H1 (cell line): ENCODE measurements at regions not wholly inside any gene's neighbourhood (a gene's known extent, or its start where the extent isn't known, plus 50 kb on each side); places are given as distances from the start of the nearest gene placed in this dataset.

Experiments
- CBX5 ChIP-seq: fragments of 300-800, 300-1000 bp; sonication (generic); IDR thresholded peaks from 2 replicates; pipeline ENCODE4 v1.7.1; 2016; ENCODE audit warnings: antibody characterized with exemption, low read length, low read depth
- CHD2 ChIP-seq: IDR thresholded peaks from 2 replicates; pipeline ENCODE4 v1.6.1; 2012; ENCODE audit warnings: low read length, improper control_type of control experiment
- CTCF ChIP-seq, 3 experiments: IDR thresholded peaks; 1 replicate in 2 of 3; 2 replicates in 1 of 3; pipeline versions ENCODE4 v1.5.1 to v1.6.1; 2011; ENCODE audit warnings: low read length in 3 of 3, mild to moderate bottlenecking in 3 of 3, inconsistent platforms in 2 of 3, low read depth in 1 of 3, moderate library complexity in 1 of 3; ENCODE audit not compliant: insufficient read depth in 1 of 3; ENCODE audit errors: control extremely low read depth in 1 of 3
- EP300 ChIP-seq, 2 experiments: IDR thresholded peaks; 1 replicate in 1 of 2; 2 replicates in 1 of 2; pipeline ENCODE4 v1.6.1; 2011 to 2012; ENCODE audit warnings: low read depth in 2 of 2, low read length in 2 of 2, mild to moderate bottlenecking in 2 of 2, borderline replicate concordance in 1 of 2, inconsistent platforms in 1 of 2, moderate library complexity in 1 of 2
- EZH2 ChIP-seq: fragments of 200-600 bp; sonication (generic); IDR thresholded peaks from 2 replicates; pipeline ENCODE4 v1.7.1; 2012; ENCODE audit warnings: low read depth, mild to moderate bottlenecking, moderate library complexity, low read length, inconsistent platforms; ENCODE audit not compliant: severe bottlenecking
- MAFK ChIP-seq: IDR thresholded peaks from 2 replicates; pipeline ENCODE4 v1.6.1; 2012; ENCODE audit warnings: low read depth, mild to moderate bottlenecking, improper control_type of control experiment, low read length
- RNF2 ChIP-seq: fragments of 200-900, 300-1000 bp; sonication (generic); IDR thresholded peaks from 2 replicates; pipeline ENCODE4 v1.7.1; 2016; ENCODE audit warnings: borderline replicate concordance, low read depth, mild to moderate bottlenecking, antibody characterized with exemption, low read length; ENCODE audit not compliant: poor library complexity, severe bottlenecking; ENCODE audit errors: missing control alignments
- TAF1 ChIP-seq: IDR thresholded peaks from 2 replicates; pipeline ENCODE4 v1.6.1; 2011; ENCODE audit warnings: mild to moderate bottlenecking, low read depth, low read length
- USF2 ChIP-seq: IDR thresholded peaks from 2 replicates; pipeline ENCODE4 v1.6.1; 2011; ENCODE audit warnings: low read length, improper control_type of control experiment
- YY1 ChIP-seq: IDR thresholded peaks from 2 replicates; pipeline ENCODE4 v1.6.1; 2011; ENCODE audit warnings: low read depth, mild to moderate bottlenecking, low read length

- no peak for TF ChIP-seq USF2
- TF ChIP-seq MAFK, result no peak
- no peak for TF ChIP-seq RNF2
- TF ChIP-seq CTCF (IDR thresholded peaks at IDR 0.05; ENCODE audit: control extremely low read depth in 1 of 3, insufficient read depth in 1 of 3, low read depth in 1 of 3, low read length in 3 of 3), result peak in 2 of 3 experiments; percentile 22 to 57; a peak in 2 of 4 replicates
- TF ChIP-seq TAF1, result no peak
- TF ChIP-seq EP300 (IDR thresholded peaks at IDR 0.05; ENCODE audit: borderline replicate concordance in 1 of 2, low read depth in 2 of 2, low read length in 2 of 2), result no peak
- TF ChIP-seq CHD2, result no peak
- no peak for TF ChIP-seq EZH2
- TF ChIP-seq CBX5, result no peak
- no peak for TF ChIP-seq YY1
Measured at GRCh38 chr11:16632295-16633200, 105.9 kb upstream of the C11orf58 start.
